ENCODE measurements at regions not wholly inside any gene's neighbourhood (a gene's known extent, or its start where the extent isn't known, plus 50 kb on each side); places are given as distances from the start of the nearest gene placed in this dataset.
"Not testable (repeated sequence)": the region's sequence is repeated elsewhere in the genome, so short reads cannot be mapped to it uniquely, and the experiment has no call there.

GRCh38 chr6:48613231-48613949, 502.4 kb upstream of the PTCHD4 start:
- DNase-seq, result peak in 1 of 3 donors; percentile 14

GRCh38 chr6:48611332-48611731, 500.3 kb upstream of the PTCHD4 start:
- no peak for DNase-seq

GRCh38 chr6:48610846-48611245, 499.8 kb upstream of the PTCHD4 start:
- no peak for DNase-seq

GRCh38 chr6:48606618-48607017, 495.6 kb upstream of the PTCHD4 start:
- no peak for DNase-seq

- DNase-seq, result no peak
These were observed 487.0 kb upstream of the PTCHD4 start for GRCh38 chr6:48597951-48598350.

GRCh38 chr6:48596830-48597229, 485.8 kb upstream of the PTCHD4 start:
- no peak for DNase-seq

- not testable (repeated sequence) for DNase-seq
These were observed 480.2 kb upstream of the PTCHD4 start for GRCh38 chr6:48591158-48591557.

- no peak for DNase-seq
These were observed 473.8 kb upstream of the PTCHD4 start for GRCh38 chr6:48584846-48585245.

- DNase-seq, result no peak
These were observed 459.7 kb upstream of the PTCHD4 start for GRCh38 chr6:48570656-48571055.

GRCh38 chr6:48568856-48569255, 457.9 kb upstream of the PTCHD4 start:
- DNase-seq, result no peak

GRCh38 chr6:48567016-48567415, 456.0 kb upstream of the PTCHD4 start:
- DNase-seq, result no peak

- DNase-seq, result no peak
These were observed 453.2 kb upstream of the PTCHD4 start for GRCh38 chr6:48564036-48564820.

- DNase-seq, result no peak
These were observed 452.4 kb upstream of the PTCHD4 start for GRCh38 chr6:48563433-48563832.

- DNase-seq, result no peak
These were observed 449.4 kb upstream of the PTCHD4 start for GRCh38 chr6:48560408-48560807.

- no peak for DNase-seq
These were observed 442.6 kb upstream of the PTCHD4 start for GRCh38 chr6:48553467-48554189.

GRCh38 chr6:48552905-48553304, 441.9 kb upstream of the PTCHD4 start:
- DNase-seq, result no peak

GRCh38 chr6:48550603-48551002, 439.6 kb upstream of the PTCHD4 start:
- DNase-seq, result no peak

GRCh38 chr6:48542191-48542590, 431.2 kb upstream of the PTCHD4 start:
- DNase-seq, result peak in 1 of 3 donors; percentile 3

- DNase-seq, result no peak
These were observed 430.7 kb upstream of the PTCHD4 start for GRCh38 chr6:48541649-48542048.

GRCh38 chr6:48535582-48536009, 424.6 kb upstream of the PTCHD4 start:
- DNase-seq, result peak in 1 of 3 donors; percentile 7

GRCh38 chr6:48530978-48531377, 420.0 kb upstream of the PTCHD4 start:
- not testable (repeated sequence) for DNase-seq

- no peak for DNase-seq
These were observed 414.9 kb upstream of the PTCHD4 start for GRCh38 chr6:48525849-48526248.

- DNase-seq, result no peak
These were observed 410.0 kb upstream of the PTCHD4 start for GRCh38 chr6:48520951-48521350.

Measured in muscle of back (tissue), 3 donors.